ENCODE measurements at regions not wholly inside any gene's neighbourhood (a gene's known extent, or its start where the extent isn't known, plus 50 kb on each side); places are given as distances from the start of the nearest gene placed in this dataset.

GRCh38 chr13:67662997-67663396 is 432.9 kb upstream of the PCDH9 start:
- WGBS, 2 donors = 82 to 93% methylated on average over 3 of the region's 3 CpGs
- H3K9me3 ChIP-seq = no peaks in the 10 kb centered on the region
- no peak for DNase-seq
- H3K27me3 ChIP-seq = no peaks in the 10 kb centered on the region
- intact Hi-C loops (cut with DNase I; ENCODE audit: low total_unique reads) = no loop called here
- no peaks in the 10 kb centered on the region for H3K36me3 ChIP-seq (ENCODE audit: low read depth, missing control alignments)
- no peak overlapping the region for H3K27ac ChIP-seq
- H3K4me1 ChIP-seq = no peaks in the 10 kb centered on the region
- no peak overlapping the region for H3K4me3 ChIP-seq
- no peak for TF ChIP-seq CTCF (IDR thresholded peaks at IDR 0.05)
- TF ChIP-seq POLR2A (IDR thresholded peaks at IDR 0.05) = no peak

- no peak overlapping the region for H3K27ac ChIP-seq
- no peak for DNase-seq
- 54 to 56% methylated on average over 3 of the region's 3 CpGs for WGBS, 2 donors
- H3K27me3 ChIP-seq = no peaks in the 10 kb centered on the region
- intact Hi-C loops (cut with DNase I; ENCODE audit: low total_unique reads) = no loop called here
- no peaks in the 10 kb centered on the region for H3K4me1 ChIP-seq
- H3K4me3 ChIP-seq = no peak overlapping the region
- no peaks in the 10 kb centered on the region for H3K36me3 ChIP-seq (ENCODE audit: low read depth, missing control alignments)
- no peak for TF ChIP-seq CTCF (IDR thresholded peaks at IDR 0.05)
- H3K9me3 ChIP-seq = no peaks in the 10 kb centered on the region
Measured at GRCh38 chr13:67652887-67653286, 422.8 kb upstream of the PCDH9 start.

- Histone ChIP-seq H3K36me3 (ENCODE audit: low read depth, missing control alignments) (no peaks in the 10 kb centered on the region), H3K4me1 (no peaks in the 10 kb centered on the region), H3K27me3 (no peaks in the 10 kb centered on the region), H3K9me3 (no peaks in the 10 kb centered on the region), H3K27ac (no peak overlapping the region), H3K4me3 (no peak overlapping the region)
- intact Hi-C loops (cut with DNase I; ENCODE audit: low total_unique reads) = no loop called here
- WGBS, 2 donors = 53 to 57% methylated on average over 3 of the region's 3 CpGs
- no peak for TF ChIP-seq POLR2A (IDR thresholded peaks at IDR 0.05)
- no peak for TF ChIP-seq CTCF (IDR thresholded peaks at IDR 0.05)
- no peak for DNase-seq
Measured at GRCh38 chr13:67651908-67652465, 421.9 kb upstream of the PCDH9 start.

- no peak for DNase-seq
- no peaks in the 10 kb centered on the region for H3K27me3 ChIP-seq
- no peak overlapping the region for H3K27ac ChIP-seq
- H3K36me3 ChIP-seq (ENCODE audit: low read depth, missing control alignments) = no peaks in the 10 kb centered on the region
- no peak overlapping the region for H3K4me3 ChIP-seq
- 96% methylated on average over 1 of the region's 1 CpG for WGBS, 2 donors
- no peaks in the 10 kb centered on the region for H3K4me1 ChIP-seq
- no peaks in the 10 kb centered on the region for H3K9me3 ChIP-seq
- TF ChIP-seq POLR2A (IDR thresholded peaks at IDR 0.05) (no peak), CTCF (IDR thresholded peaks at IDR 0.05) (no peak)
- intact Hi-C loops (cut with DNase I; ENCODE audit: low total_unique reads) = no loop called here
Measured at GRCh38 chr13:67650471-67650870, 420.3 kb upstream of the PCDH9 start.

- TF ChIP-seq POLR2A (IDR thresholded peaks at IDR 0.05) (no peak), CTCF (IDR thresholded peaks at IDR 0.05) (no peak)
- H3K4me1 ChIP-seq = no peaks in the 10 kb centered on the region
- no peak for DNase-seq
- H3K36me3 ChIP-seq (ENCODE audit: low read depth, missing control alignments) = no peaks in the 10 kb centered on the region
- no peak overlapping the region for H3K27ac ChIP-seq
- H3K9me3 ChIP-seq = no peaks in the 10 kb centered on the region
- H3K27me3 ChIP-seq = no peaks in the 10 kb centered on the region
- WGBS, 2 donors = 76 to 87% methylated on average over 4 of the region's 4 CpGs
- intact Hi-C loops (cut with DNase I; ENCODE audit: low total_unique reads) = no loop called here
- H3K4me3 ChIP-seq = no peak overlapping the region
Measured at GRCh38 chr13:67645874-67646467, 415.8 kb upstream of the PCDH9 start.
